ENCODE measurements at regions not wholly inside any gene's neighbourhood (a gene's known extent, or its start where the extent isn't known, plus 50 kb on each side); places are given as distances from the start of the nearest gene placed in this dataset.

DNA sequence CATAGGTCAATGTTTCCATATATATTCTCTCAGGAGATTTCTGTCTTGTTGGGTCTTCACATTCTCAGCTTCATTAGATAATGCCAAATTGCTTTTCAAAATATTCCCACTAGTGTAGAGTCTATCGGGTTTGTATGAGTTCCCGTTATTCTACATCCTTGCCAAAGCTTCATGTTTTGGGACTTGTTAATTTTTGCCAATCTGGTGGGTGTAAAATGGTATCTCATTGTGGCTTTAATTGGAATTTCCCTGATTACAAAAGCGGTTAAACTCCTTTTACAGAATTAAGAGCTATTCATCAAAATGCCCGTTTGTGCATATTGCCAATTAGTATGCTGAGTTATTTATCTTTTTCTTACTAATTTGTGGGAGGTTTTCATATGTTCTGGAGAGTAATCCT, 708.4 kb upstream of the ADAMTS5 start:
- H3K36me3 ChIP-seq = no peaks in the 10 kb centered on the region
- ATAC-seq (no peak), DNase-seq (no peak)
- 70 to 82% methylated on average over 4 of the region's 4 CpGs for WGBS, 2 donors
- no peaks in the 10 kb centered on the region for H3K9me3 ChIP-seq
- intact Hi-C loops (cut with DNase I) = loop anchor here in 1 of 10 donors (10.0 kb wide), 1 partner anchor 91 kb away; no protein-coding TSS in a partner anchor
- H3K4me1 ChIP-seq = no peaks in the 10 kb centered on the region
- no peak overlapping the region for H3K4me3 ChIP-seq
- TF ChIP-seq, protein P1, sequence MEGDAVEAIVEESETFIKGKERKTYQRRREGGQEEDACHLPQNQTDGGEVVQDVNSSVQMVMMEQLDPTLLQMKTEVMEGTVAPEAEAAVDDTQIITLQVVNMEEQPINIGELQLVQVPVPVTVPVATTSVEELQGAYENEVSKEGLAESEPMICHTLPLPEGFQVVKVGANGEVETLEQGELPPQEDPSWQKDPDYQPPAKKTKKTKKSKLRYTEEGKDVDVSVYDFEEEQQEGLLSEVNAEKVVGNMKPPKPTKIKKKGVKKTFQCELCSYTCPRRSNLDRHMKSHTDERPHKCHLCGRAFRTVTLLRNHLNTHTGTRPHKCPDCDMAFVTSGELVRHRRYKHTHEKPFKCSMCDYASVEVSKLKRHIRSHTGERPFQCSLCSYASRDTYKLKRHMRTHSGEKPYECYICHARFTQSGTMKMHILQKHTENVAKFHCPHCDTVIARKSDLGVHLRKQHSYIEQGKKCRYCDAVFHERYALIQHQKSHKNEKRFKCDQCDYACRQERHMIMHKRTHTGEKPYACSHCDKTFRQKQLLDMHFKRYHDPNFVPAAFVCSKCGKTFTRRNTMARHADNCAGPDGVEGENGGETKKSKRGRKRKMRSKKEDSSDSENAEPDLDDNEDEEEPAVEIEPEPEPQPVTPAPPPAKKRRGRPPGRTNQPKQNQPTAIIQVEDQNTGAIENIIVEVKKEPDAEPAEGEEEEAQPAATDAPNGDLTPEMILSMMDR (IDR thresholded peaks at IDR 0.05) = no peak
- no peak overlapping the region for H3K27ac ChIP-seq
- no peaks in the 10 kb centered on the region for H3K27me3 ChIP-seq

DNA sequence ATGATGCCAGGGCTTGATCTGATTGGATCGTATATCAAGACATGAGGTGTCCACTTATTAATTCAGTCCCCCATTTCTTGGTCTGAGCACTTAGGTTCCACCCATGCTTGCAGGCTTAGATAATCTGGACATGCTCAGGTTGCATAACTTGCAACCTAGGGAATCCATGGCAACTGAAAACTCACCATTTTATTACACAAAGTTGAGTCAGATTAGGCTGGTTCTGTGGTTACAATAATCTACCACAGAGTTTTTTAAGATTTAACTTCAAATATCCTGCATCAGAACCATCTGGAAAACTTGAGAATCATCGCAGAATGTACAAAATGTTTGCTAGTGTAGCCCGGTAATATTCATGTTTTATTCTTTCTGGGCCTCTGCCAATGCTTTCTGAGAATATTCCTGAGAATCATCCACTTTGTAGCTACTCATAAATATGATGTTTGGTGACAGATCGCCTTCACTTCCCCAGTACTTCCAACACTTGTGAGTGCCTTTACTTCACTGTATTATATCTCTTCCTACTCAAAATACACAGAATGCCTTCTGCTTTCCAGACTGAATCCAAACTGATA, 707.2 kb upstream of the ADAMTS5 start:
- H3K4me1 ChIP-seq = no peaks in the 10 kb centered on the region
- TF ChIP-seq, protein P1 (IDR thresholded peaks at IDR 0.05) = no peak
- intact Hi-C loops (cut with DNase I) = loop anchor here in 1 of 10 donors (10.0 kb wide), 1 partner anchor 89 kb away; no protein-coding TSS in a partner anchor
- no peaks in the 10 kb centered on the region for H3K36me3 ChIP-seq
- no peaks in the 10 kb centered on the region for H3K27me3 ChIP-seq
- H3K27ac ChIP-seq = no peak overlapping the region
- no peaks in the 10 kb centered on the region for H3K9me3 ChIP-seq
- 89 to 91% methylated on average over 4 of the region's 4 CpGs for WGBS, 2 donors
- H3K4me3 ChIP-seq = no peak overlapping the region
- DNase-seq (no peak), ATAC-seq (peak in 1 of 8 donors; percentile 37)

DNA sequence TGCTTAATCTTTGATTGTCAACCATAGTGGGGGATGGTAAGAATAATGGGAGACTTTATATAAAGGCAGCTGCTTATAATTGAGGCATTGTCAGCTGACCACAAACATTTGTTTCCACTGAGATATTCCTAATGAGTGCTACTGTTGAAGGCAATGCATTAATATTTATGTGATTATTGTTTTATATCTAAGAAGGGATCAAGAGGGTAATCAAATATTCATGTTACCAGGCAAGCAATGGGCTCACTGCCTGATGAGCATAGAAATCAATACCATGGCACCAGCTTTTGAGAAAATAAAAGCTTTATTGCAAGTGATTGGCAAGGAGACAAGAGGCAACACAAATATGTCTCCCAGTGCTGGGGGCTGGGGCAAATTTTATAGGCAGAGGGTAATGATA, 706.7 kb upstream of the ADAMTS5 start:
- Histone ChIP-seq H3K27ac (no peak overlapping the region), H3K36me3 (no peaks in the 10 kb centered on the region), H3K4me1 (no peaks in the 10 kb centered on the region), H3K4me3 (no peak overlapping the region), H3K27me3 (no peaks in the 10 kb centered on the region), H3K9me3 (no peaks in the 10 kb centered on the region)
- TF ChIP-seq, protein P1 (IDR thresholded peaks at IDR 0.05) = no peak
- DNase-seq = no peak
- ATAC-seq = no peak
- intact Hi-C loops (cut with DNase I) = loop anchor here in 1 of 10 donors (10.0 kb wide), 1 partner anchor 89 kb away; no protein-coding TSS in a partner anchor

DNA sequence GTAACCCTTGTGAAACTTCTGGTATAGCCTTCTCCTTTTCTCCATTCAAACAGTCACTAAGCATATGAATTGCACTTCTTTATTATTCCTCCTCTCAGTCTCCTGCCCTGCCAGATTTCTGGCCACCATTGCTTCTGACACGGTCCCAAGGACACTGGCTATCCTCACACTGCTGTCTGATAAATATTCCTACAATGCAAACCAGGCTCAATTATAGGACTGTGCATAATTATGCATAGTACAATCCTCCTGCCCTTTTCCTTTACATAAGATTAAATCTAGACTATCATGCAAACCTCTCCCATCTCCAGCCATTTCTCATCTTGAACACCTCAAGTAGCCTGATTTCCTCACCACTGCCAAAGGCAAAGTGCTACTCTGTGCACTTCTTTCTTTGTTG, 704.3 kb upstream of the ADAMTS5 start:
- no peaks in the 10 kb centered on the region for H3K36me3 ChIP-seq
- H3K4me1 ChIP-seq = no peaks in the 10 kb centered on the region
- no peak overlapping the region for H3K27ac ChIP-seq
- TF ChIP-seq, protein P1 (IDR thresholded peaks at IDR 0.05) = no peak
- intact Hi-C loops (cut with DNase I) = loop anchor here in 1 of 10 donors (10.0 kb wide), 1 partner anchor 86 kb away; no protein-coding TSS in a partner anchor
- ATAC-seq (peak in 1 of 8 donors; percentile 30), DNase-seq (no peak)
- H3K9me3 ChIP-seq = no peaks in the 10 kb centered on the region
- H3K27me3 ChIP-seq = no peaks in the 10 kb centered on the region
- no peak overlapping the region for H3K4me3 ChIP-seq
- 50 to 60% methylated on average over 1 of the region's 1 CpG for WGBS, 2 donors

Measured in heart right ventricle (tissue), 16 donors.